OCI-LY7 (cell line): ENCODE measurements at regions not wholly inside any gene's neighbourhood (a gene's known extent, or its start where the extent isn't known, plus 50 kb on each side); places are given as distances from the start of the nearest gene placed in this dataset.

Experiments used
- BruUV-seq: library from RNA; stranded (reverse); fragments of 400-500 nt; replicated peaks from 2 replicates; lab custom pipeline; 2021; lab: Mats Ljungman, UMichigan
- CTCF ChIA-PET: fragments of 300-600 bp; sonication (Branson Sonifier 250); formaldehyde crosslinking; loops from one replicate; lab custom pipeline; 2022; ENCODE audit warnings: antibody characterized with exemption; ENCODE audit not compliant: unreplicated experiment; lab: Charles Lee
- POLR2A ChIA-PET: fragments of 300-600 bp; sonication (Branson Sonifier 250); formaldehyde crosslinking; loops from one replicate; lab custom pipeline; 2022; ENCODE audit warnings: antibody characterized with exemption; lab: Charles Lee
- DNase-seq: peaks from one replicate; pipeline ENCODE4 v3.0.0-alpha.2; 2015; ENCODE audit warnings: low spot score
- H2AFZ ChIP-seq: fragments of 200-600 bp; sonication (generic), shearing (Covaris generic); 2 replicates; pipeline ENCODE4 v1.6.1; 2014; ENCODE audit warnings: mild to moderate bottlenecking, antibody characterized with exemption, low read length, moderate library complexity
- H3K27ac ChIP-seq: fragments of 200-600 bp; sonication (generic); 2 replicates; pipeline ENCODE4 v1.5.1; 2014; ENCODE audit warnings: mixed run types, low read depth, mild to moderate bottlenecking, moderate library complexity, low read length, inconsistent platforms; ENCODE audit not compliant: poor library complexity, severe bottlenecking
- H3K36me3 ChIP-seq: fragments of 200-600 bp; sonication (generic); 2 replicates; pipeline ENCODE4 v1.6.1; 2014; ENCODE audit warnings: mild to moderate bottlenecking, antibody characterized with exemption, low read length, moderate library complexity, mixed read lengths; ENCODE audit not compliant: insufficient read depth
- H3K4me1 ChIP-seq: fragments of 200-600 bp; sonication (generic); 2 replicates; pipeline ENCODE4 v1.5.1; 2014; ENCODE audit warnings: mild to moderate bottlenecking, low read length; ENCODE audit not compliant: insufficient read depth, poor library complexity, severe bottlenecking
- H3K4me2 ChIP-seq: fragments of 200-600 bp; sonication (generic); 2 replicates; pipeline ENCODE4 v1.6.1; 2014; ENCODE audit warnings: mild to moderate bottlenecking, low read length
- H3K4me3 ChIP-seq: fragments of 200-600 bp; sonication (generic); 2 replicates; pipeline ENCODE4 v1.5.1; 2014; ENCODE audit warnings: mild to moderate bottlenecking, low read depth, low read length; ENCODE audit not compliant: poor library complexity, severe bottlenecking
- H3K79me2 ChIP-seq: fragments of 200-600 bp; sonication (generic); 2 replicates; pipeline ENCODE4 v1.6.1; 2016; ENCODE audit warnings: low read depth, mild to moderate bottlenecking, low read length, moderate library complexity, mixed read lengths; ENCODE audit not compliant: insufficient read depth
- H3K9me2 ChIP-seq: fragments of 200-600 bp; sonication (generic); 2 replicates; pipeline ENCODE4 v1.6.1; 2016; ENCODE audit warnings: mild to moderate bottlenecking, low read length, mixed read lengths; ENCODE audit not compliant: insufficient read depth
- H3K9me3 ChIP-seq: fragments of 200-600 bp; sonication (generic); 2 replicates; pipeline ENCODE4 v1.6.1; 2014; ENCODE audit warnings: mild to moderate bottlenecking, mixed run types, low read length, mixed read lengths
- H4K20me1 ChIP-seq: fragments of 200-600 bp; sonication (generic); 2 replicates; pipeline ENCODE4 v1.6.1; 2014; ENCODE audit warnings: mild to moderate bottlenecking, antibody characterized with exemption, low read length, moderate library complexity, mixed read lengths; ENCODE audit not compliant: insufficient read depth
- CTCF ChIP-seq: fragments of 200-600 bp; sonication (generic); conservative IDR thresholded peaks from 2 replicates; pipeline ENCODE4 v1.5.1; 2014; ENCODE audit warnings: mild to moderate bottlenecking, antibody characterized with exemption, low read length, moderate library complexity, mixed read lengths
- EZH2phosphoT487 ChIP-seq: fragments of 200-600 bp; sonication (generic); IDR thresholded peaks from 2 replicates; pipeline ENCODE4 v1.6.1; 2018; ENCODE audit warnings: low read depth, borderline replicate concordance, mild to moderate bottlenecking, mixed run types, antibody characterized with exemption, low read length, moderate library complexity, mixed read lengths
- intact Hi-C: fragments of 100-400 bp; cut with micrococcal nuclease; formaldehyde crosslinking; loops from one replicate; pipeline ENCODE4 v1.10.0; 2022; ENCODE audit not compliant: unreplicated experiment

- ChIA-PET POLR2A (interaction anchor here (0.7 to 0.8 kb wide), 2 partner anchors 8 to 1032 kb away, joined by 5 read pairs; no protein-coding TSS in a partner anchor), CTCF (no interaction called here)
- H3K79me2 ChIP-seq: no peaks in the 10 kb centered on the region
- intact Hi-C loops: no loop called here
- no peaks in the 10 kb centered on the region for H3K9me2 ChIP-seq
- H3K4me3 ChIP-seq: no peak overlapping the region
- no peaks in the 10 kb centered on the region for H4K20me1 ChIP-seq
- no peak for DNase-seq
- H3K9me3 ChIP-seq: no peaks in the 10 kb centered on the region
- H3K27ac ChIP-seq: no peak overlapping the region
- no peaks in the 10 kb centered on the region for H3K4me1 ChIP-seq
- H3K36me3 ChIP-seq: no peaks in the 10 kb centered on the region
- H2AFZ ChIP-seq: no peak overlapping the region
- no peak overlapping the region for H3K4me2 ChIP-seq
- no peak for TF ChIP-seq EZH2phosphoT487
- no TSS peak for BruUV-seq
Observed at GRCh38 chr2:139850254-139850890, 1070.2 kb upstream of the NXPH2 start.

GRCh38 chr2:139836769-139837168 is 1056.6 kb upstream of the NXPH2 start:
- no peak overlapping the region for H3K27ac ChIP-seq
- no peaks in the 10 kb centered on the region for H3K9me2 ChIP-seq
- H2AFZ ChIP-seq: no peak overlapping the region
- no peaks in the 10 kb centered on the region for H3K9me3 ChIP-seq
- peaks cover 4% of the 10 kb centered on the region for H3K4me1 ChIP-seq
- no peaks in the 10 kb centered on the region for H3K79me2 ChIP-seq
- no TSS peak for BruUV-seq
- no peak for DNase-seq
- H3K36me3 ChIP-seq: no peaks in the 10 kb centered on the region
- ChIA-PET CTCF (no interaction called here), POLR2A (interaction anchor here (1.4 kb wide), 1 partner anchor 8 kb away, joined by 3 read pairs; no protein-coding TSS in a partner anchor)
- H3K4me3 ChIP-seq: no peak overlapping the region
- no peak for TF ChIP-seq EZH2phosphoT487
- TF ChIP-seq CTCF: no peak
- H4K20me1 ChIP-seq: no peaks in the 10 kb centered on the region
- H3K4me2 ChIP-seq: no peak overlapping the region
- intact Hi-C loops: no loop called here

GRCh38 chr2:139835101-139835500 is 1054.9 kb upstream of the NXPH2 start:
- Histone ChIP-seq H3K79me2 (no peaks in the 10 kb centered on the region), H3K9me3 (no peaks in the 10 kb centered on the region), H4K20me1 (no peaks in the 10 kb centered on the region), H3K4me3 (no peak overlapping the region), H3K27ac (no peak overlapping the region), H3K4me2 (no peak overlapping the region), H3K9me2 (no peaks in the 10 kb centered on the region), H3K4me1 (peaks cover 4% of the 10 kb centered on the region), H2AFZ (no peak overlapping the region), H3K36me3 (no peaks in the 10 kb centered on the region)
- no TSS peak for BruUV-seq
- ChIA-PET POLR2A (no interaction called here), CTCF (no interaction called here)
- no peak for DNase-seq
- TF ChIP-seq EZH2phosphoT487: no peak
- no peak for TF ChIP-seq CTCF
- intact Hi-C loops: no loop called here
